ENCODE measurements at regions not wholly inside any gene's neighbourhood (a gene's known extent, or its start where the extent isn't known, plus 50 kb on each side); places are given as distances from the start of the nearest gene placed in this dataset.

GRCh38 chr9:115632391-115632790, 514.4 kb upstream of the TNC start (continued):
- TF ChIP-seq MEF2A (IDR thresholded peaks at IDR 0.05; ENCODE audit: borderline replicate concordance, low read depth) (no peak), RXRA (IDR thresholded peaks at IDR 0.05; ENCODE audit: borderline replicate concordance, low read depth) (no peak), RCOR1 (IDR thresholded peaks at IDR 0.05; ENCODE audit: low read length) (no peak), POLR2AphosphoS5 (IDR thresholded peaks at IDR 0.05; ENCODE audit: low read depth, low read length) (no peak), MAX (IDR thresholded peaks at IDR 0.05; ENCODE audit: low read depth) (no peak), IRF3 (IDR thresholded peaks at IDR 0.05; ENCODE audit: low read depth, low read length) (no peak)

- POLR2A ChIA-PET, result no interaction called here
- Histone ChIP-seq H3K4me2 (no peak overlapping the region), H3K27ac (ENCODE audit: low read depth in 2 of 2, low read length in 1 of 2) (peak overlapping the region in 1 of 2 experiments; percentile 46; a peak in 2 of 4 replicates), H3K9me3 (no peaks in the 10 kb centered on the region), H3K4me1 (ENCODE audit: control insufficient read depth in 1 of 2, insufficient read depth in 2 of 2, low read depth in 1 of 2, low read length in 1 of 2) (peaks cover 0 to 29% of the 10 kb centered on the region in 2 experiments; a peak in 1 of 4 replicates), H3K79me2 (ENCODE audit: insufficient read depth) (no peaks in the 10 kb centered on the region), H3F3A (replicated peaks; ENCODE audit: insufficient read depth) (no peaks in the 10 kb centered on the region), H3K27me3 (ENCODE audit: insufficient read depth) (no peaks in the 10 kb centered on the region), H3K4me3 (ENCODE audit: low read depth in 2 of 2, low read length in 1 of 2) (no peak overlapping the region), H4K20me1 (ENCODE audit: insufficient read depth) (no peaks in the 10 kb centered on the region), H3K9ac (no peak overlapping the region), H3K36me3 (replicated peaks in 1 of 2; ENCODE audit: control insufficient read depth in 1 of 2, insufficient read depth in 2 of 2, low read length in 1 of 2) (peaks cover 0 to 4% of the 10 kb centered on the region in 2 experiments), H3K9me2 (no peaks in the 10 kb centered on the region), H2AFZ (ENCODE audit: low read depth) (peak overlapping the region; percentile 2; the same call in 1 of the 2 replicates)
- CTCF ChIA-PET, result no interaction called here
- WGBS (ENCODE audit: low lambda C conversion rate), result 47% methylated on average over 3 of the region's 3 CpGs
- no peak for TF ChIP-seq EZH2phosphoT487 (IDR thresholded peaks at IDR 0.05; ENCODE audit: borderline replicate concordance, low read depth)
- no peak for TF ChIP-seq SIN3A (IDR thresholded peaks at IDR 0.05; ENCODE audit: borderline replicate concordance, low read depth, low read length)
- no peak for TF ChIP-seq USF2 (IDR thresholded peaks at IDR 0.05; ENCODE audit: borderline replicate concordance, low read depth, low read length)
- TF ChIP-seq CTCF (IDR thresholded peaks at IDR 0.05), result no peak
- no peak for TF ChIP-seq TEAD4 (IDR thresholded peaks at IDR 0.05; ENCODE audit: borderline replicate concordance, insufficient read depth)
- TF ChIP-seq FOSL2 (IDR thresholded peaks at IDR 0.05; ENCODE audit: borderline replicate concordance, low read depth), result no peak
- no peak for TF ChIP-seq RAD21 (IDR thresholded peaks at IDR 0.05; ENCODE audit: low read length)
- DNase-seq, result no peak
These were observed 515.1 kb upstream of the TNC start for GRCh38 chr9:115633104-115633503.

Measured in SK-N-SH (cell line).